ENCODE measurements at regions not wholly inside any gene's neighbourhood (a gene's known extent, or its start where the extent isn't known, plus 50 kb on each side); places are given as distances from the start of the nearest gene placed in this dataset.

GRCh38 chr9:99485459-99485858 is 263.4 kb downstream of the SEC61B start:
- H3K27me3 ChIP-seq (replicated peaks; ENCODE audit: insufficient read depth): no peaks in the 10 kb centered on the region
- 64% methylated on average over 2 of the region's 2 CpGs for WGBS
- no peak for DNase-seq (ENCODE audit: low spot score)
- no peaks in the 10 kb centered on the region for H3K36me3 ChIP-seq
- TF ChIP-seq POLR2AphosphoS5 (IDR thresholded peaks at IDR 0.05) (no peak), CTCF (IDR thresholded peaks at IDR 0.05) (no peak), POLR2A (IDR thresholded peaks at IDR 0.05) (no peak)
- no peaks in the 10 kb centered on the region for H3K4me1 ChIP-seq (replicated peaks)
- H3K4me3 ChIP-seq: no peak overlapping the region
- H3K9me3 ChIP-seq: no peaks in the 10 kb centered on the region
- no peak overlapping the region for H3K27ac ChIP-seq
- intact Hi-C loops (cut with DNase I): no loop called here

- intact Hi-C loops (cut with DNase I): no loop called here
- no peak overlapping the region for H3K27ac ChIP-seq
- TF ChIP-seq POLR2AphosphoS5 (IDR thresholded peaks at IDR 0.05) (no peak), POLR2A (IDR thresholded peaks at IDR 0.05) (no peak), CTCF (IDR thresholded peaks at IDR 0.05) (no peak)
- no peaks in the 10 kb centered on the region for H3K27me3 ChIP-seq (replicated peaks; ENCODE audit: insufficient read depth)
- DNase-seq (ENCODE audit: low spot score): no peak
- H3K9me3 ChIP-seq: no peaks in the 10 kb centered on the region
- no peaks in the 10 kb centered on the region for H3K4me1 ChIP-seq (replicated peaks)
- no peaks in the 10 kb centered on the region for H3K36me3 ChIP-seq
- no peak overlapping the region for H3K4me3 ChIP-seq
Observed at GRCh38 chr9:99486684-99487083, 264.6 kb downstream of the SEC61B start.

- H3K36me3 ChIP-seq: no peaks in the 10 kb centered on the region
- no peak overlapping the region for H3K4me3 ChIP-seq
- no peak overlapping the region for H3K27ac ChIP-seq
- no peak for TF ChIP-seq POLR2AphosphoS5 (IDR thresholded peaks at IDR 0.05)
- TF ChIP-seq POLR2A (IDR thresholded peaks at IDR 0.05): no peak
- no peak for TF ChIP-seq CTCF (IDR thresholded peaks at IDR 0.05)
- H3K4me1 ChIP-seq (replicated peaks): no peaks in the 10 kb centered on the region
- 61% methylated on average over 7 of the region's 7 CpGs for WGBS
- intact Hi-C loops (cut with DNase I): no loop called here
- H3K9me3 ChIP-seq: no peaks in the 10 kb centered on the region
- DNase-seq (ENCODE audit: low spot score): no peak
- H3K27me3 ChIP-seq (replicated peaks; ENCODE audit: insufficient read depth): no peaks in the 10 kb centered on the region
Observed at GRCh38 chr9:99488131-99489059, 266.3 kb downstream of the SEC61B start.

- Histone ChIP-seq H3K9me3 (no peaks in the 10 kb centered on the region), H3K4me1 (replicated peaks) (no peaks in the 10 kb centered on the region), H3K27ac (no peak overlapping the region), H3K27me3 (replicated peaks; ENCODE audit: insufficient read depth) (no peaks in the 10 kb centered on the region), H3K36me3 (no peaks in the 10 kb centered on the region), H3K4me3 (no peak overlapping the region)
- TF ChIP-seq POLR2AphosphoS5 (IDR thresholded peaks at IDR 0.05): no peak
- TF ChIP-seq CTCF (IDR thresholded peaks at IDR 0.05): no peak
- no peak for TF ChIP-seq POLR2A (IDR thresholded peaks at IDR 0.05)
- intact Hi-C loops (cut with DNase I): no loop called here
- no peak for DNase-seq (ENCODE audit: low spot score)
Observed at GRCh38 chr9:99489060-99489413, 267.0 kb downstream of the SEC61B start.

- no peak for TF ChIP-seq CTCF (IDR thresholded peaks at IDR 0.05)
- TF ChIP-seq POLR2A (IDR thresholded peaks at IDR 0.05): no peak
- TF ChIP-seq POLR2AphosphoS5 (IDR thresholded peaks at IDR 0.05): no peak
- Histone ChIP-seq H3K27me3 (replicated peaks; ENCODE audit: insufficient read depth) (no peaks in the 10 kb centered on the region), H3K27ac (no peak overlapping the region), H3K36me3 (no peaks in the 10 kb centered on the region), H3K4me3 (no peak overlapping the region), H3K9me3 (no peaks in the 10 kb centered on the region), H3K4me1 (replicated peaks) (no peaks in the 10 kb centered on the region)
- DNase-seq (ENCODE audit: low spot score): no peak
- intact Hi-C loops (cut with DNase I): no loop called here
- 56% methylated on average over 3 of the region's 3 CpGs for WGBS
Observed at GRCh38 chr9:99490729-99491128, 268.6 kb downstream of the SEC61B start.
